Natural killer cell (primary cell): ENCODE measurements at regions not wholly inside any gene's neighbourhood (a gene's known extent, or its start where the extent isn't known, plus 50 kb on each side); places are given as distances from the start of the nearest gene placed in this dataset.

Experiments used
- ATAC-seq, 3 donors: fragments of 150-1000 bp in 2 of 3; fragments of 200-7000 bp in 1 of 3; cut with Tn5 transposase; 1 replicate in 1 of 3; 2 replicates in 2 of 3; pipeline ENCODE4 v1.10.0; 2021; ENCODE audit warnings: mild to moderate bottlenecking in 2 of 3, moderate library complexity in 2 of 3
- DNase-seq, 2 donors: peaks; one replicate each; pipeline versions ENCODE4 v3.0.0 to v3.0.0-alpha.2; 2013 to 2021; ENCODE audit warnings: mixed read lengths in 1 of 2
- H3K27ac ChIP-seq: one replicate; pipeline ENCODE4 v1.5.1; 2013; ENCODE audit warnings: mild to moderate bottlenecking, low read length
- H3K27me3 ChIP-seq: one replicate; pipeline ENCODE4 v1.6.1; 2013; ENCODE audit warnings: low read length; ENCODE audit not compliant: control insufficient read depth, insufficient read depth
- H3K36me3 ChIP-seq: one replicate; pipeline ENCODE4 v1.6.1; 2013; ENCODE audit warnings: low read length; ENCODE audit not compliant: control insufficient read depth, insufficient read depth
- H3K4me1 ChIP-seq: one replicate; pipeline ENCODE4 v1.6.1; 2013; ENCODE audit warnings: low read length; ENCODE audit not compliant: control insufficient read depth, insufficient read depth
- H3K4me3 ChIP-seq: one replicate; pipeline ENCODE4 v1.5.1; 2013; ENCODE audit warnings: low read length
- H3K9me3 ChIP-seq: one replicate; pipeline ENCODE4 v1.6.1; 2013; ENCODE audit warnings: low read length; ENCODE audit not compliant: control insufficient read depth, insufficient read depth
- H3K27ac Mint-ChIP-seq, 2 donors: one replicate each; pipeline ENCODE4 v1.8.0; 2022; ENCODE audit warnings: mild to moderate bottlenecking in 2 of 2, mixed read lengths in 2 of 2, moderate library complexity in 1 of 2
- H3K27me3 Mint-ChIP-seq, 2 donors: one replicate each; pipeline ENCODE4 v1.8.0; 2022; ENCODE audit warnings: low read depth in 2 of 2, mixed read lengths in 2 of 2
- H3K36me3 Mint-ChIP-seq: one replicate; pipeline ENCODE4 v1.8.0; 2022; ENCODE audit warnings: mixed read lengths
- H3K4me1 Mint-ChIP-seq, 2 donors: one replicate each; pipeline ENCODE4 v1.8.0; 2022; ENCODE audit warnings: mixed read lengths in 2 of 2
- H3K4me3 Mint-ChIP-seq: one replicate; pipeline ENCODE4 v1.8.0; 2022; ENCODE audit warnings: mild to moderate bottlenecking, moderate library complexity, mixed read lengths
- H3K9me3 Mint-ChIP-seq, 2 donors: one replicate each; pipeline ENCODE4 v1.8.0; 2022; ENCODE audit warnings: mixed read lengths in 2 of 2
- CTCF ChIP-seq: fragments of 200-600 bp; IDR thresholded peaks from one replicate; pipeline ENCODE4 v1.8.0; 2022; ENCODE audit warnings: antibody characterized with exemption
- WGBS: methylation state at CpG from one replicate; pipeline ENCODE4 v1.1.7; 2013; ENCODE audit warnings: missing lambda C conversion rate; ENCODE audit not compliant: insufficient coverage; 5-methylcytosine and 5-hydroxymethylcytosine counted together
- intact Hi-C: fragments of 100-400 bp; cut with micrococcal nuclease; formaldehyde crosslinking; loops from one replicate; pipeline ENCODE4 v1.14.2; 2022

- no peak for TF ChIP-seq CTCF
- Mint-ChIP-seq H3K4me1 (no peaks in the 10 kb centered on the region), H3K36me3 (no peaks in the 10 kb centered on the region), H3K27ac (no peak overlapping the region), H3K9me3 (peaks cover 0 to 2% of the 10 kb centered on the region in 2 donors), H3K4me3 (no peak overlapping the region), H3K27me3 (no peaks in the 10 kb centered on the region)
- WGBS = no CpG with 5 or more reads among the region's 1 CpG
- intact Hi-C loops = no loop called here
- Histone ChIP-seq H3K36me3 (no peaks in the 10 kb centered on the region), H3K9me3 (no peaks in the 10 kb centered on the region), H3K4me3 (no peak overlapping the region), H3K27ac (no peak overlapping the region), H3K27me3 (no peaks in the 10 kb centered on the region), H3K4me1 (no peaks in the 10 kb centered on the region)
- ATAC-seq (no peak), DNase-seq (no peak)
Observed at GRCh38 chr9:111114486-111114885, 76.2 kb upstream of the LPAR1 start.

GRCh38 chr9:111113712-111114111 lies 75.4 kb upstream of the LPAR1 start:
- no peaks in the 10 kb centered on the region for H3K4me1 Mint-ChIP-seq
- H3K4me3 Mint-ChIP-seq = no peak overlapping the region
- TF ChIP-seq CTCF = no peak
- Histone ChIP-seq H3K27me3 (no peaks in the 10 kb centered on the region), H3K9me3 (no peaks in the 10 kb centered on the region), H3K4me1 (no peaks in the 10 kb centered on the region), H3K36me3 (no peaks in the 10 kb centered on the region), H3K27ac (no peak overlapping the region), H3K4me3 (no peak overlapping the region)
- intact Hi-C loops = no loop called here
- peaks cover 0 to 2% of the 10 kb centered on the region in 2 donors for H3K9me3 Mint-ChIP-seq
- H3K27ac Mint-ChIP-seq = no peak overlapping the region
- 60% methylated on average over 1 of the region's 2 CpGs for WGBS
- ATAC-seq = no peak
- no peaks in the 10 kb centered on the region for H3K27me3 Mint-ChIP-seq
- no peak for DNase-seq
- H3K36me3 Mint-ChIP-seq = no peaks in the 10 kb centered on the region

GRCh38 chr9:111110805-111111204 lies 72.5 kb upstream of the LPAR1 start:
- intact Hi-C loops = no loop called here

More at GRCh38 chr9:111110805-111111204, 72.5 kb upstream of the LPAR1 start:
- Histone ChIP-seq H3K27me3 (no peaks in the 10 kb centered on the region), H3K4me3 (no peak overlapping the region), H3K36me3 (no peaks in the 10 kb centered on the region), H3K9me3 (no peaks in the 10 kb centered on the region), H3K4me1 (no peaks in the 10 kb centered on the region), H3K27ac (no peak overlapping the region)
- Mint-ChIP-seq H3K9me3 (peaks cover 0 to 4% of the 10 kb centered on the region in 2 donors), H3K36me3 (no peaks in the 10 kb centered on the region), H3K4me3 (no peak overlapping the region), H3K27ac (no peak overlapping the region), H3K4me1 (no peaks in the 10 kb centered on the region), H3K27me3 (no peaks in the 10 kb centered on the region)
- 91% methylated on average over 2 of the region's 3 CpGs for WGBS
- no peak for ATAC-seq
- TF ChIP-seq CTCF = no peak
- no peak for DNase-seq
